ENCODE measurements at regions not wholly inside any gene's neighbourhood (a gene's known extent, or its start where the extent isn't known, plus 50 kb on each side); places are given as distances from the start of the nearest gene placed in this dataset.
A peak's percentile ranks its signal among the peaks of the same experiment; 100 is the strongest.
"Not testable (repeated sequence)": the region's sequence is repeated elsewhere in the genome, so short reads cannot be mapped to it uniquely, and the experiment has no call there.

GRCh38 chr4:30837861-30838260 is 117.7 kb downstream of the PCDH7 start:
- no peak for DNase-seq (ENCODE audit: low spot score)

GRCh38 chr4:30838331-30838730 is 118.2 kb downstream of the PCDH7 start:
- DNase-seq (ENCODE audit: low spot score), result no peak

- DNase-seq (ENCODE audit: low spot score), result no peak
Measured at GRCh38 chr4:30839583-30840520, 119.7 kb downstream of the PCDH7 start.

- DNase-seq (ENCODE audit: low spot score), result no peak
Measured at GRCh38 chr4:30840571-30840970, 120.4 kb downstream of the PCDH7 start.

GRCh38 chr4:30842142-30842541 is 122.0 kb downstream of the PCDH7 start:
- no peak for DNase-seq (ENCODE audit: low spot score)

- DNase-seq (ENCODE audit: low spot score), result no peak
Measured at GRCh38 chr4:30842689-30843088, 122.5 kb downstream of the PCDH7 start.

GRCh38 chr4:30844861-30845582 is 124.9 kb downstream of the PCDH7 start:
- DNase-seq (ENCODE audit: low spot score), result no peak

GRCh38 chr4:30847167-30847566 is 127.0 kb downstream of the PCDH7 start:
- peak; percentile 33 for DNase-seq (ENCODE audit: low spot score)

- DNase-seq (ENCODE audit: low spot score), result no peak
Measured at GRCh38 chr4:30847958-30848357, 127.8 kb downstream of the PCDH7 start.

GRCh38 chr4:30854531-30854930 is 134.4 kb downstream of the PCDH7 start:
- DNase-seq (ENCODE audit: low spot score), result no peak

- no peak for DNase-seq (ENCODE audit: low spot score)
Measured at GRCh38 chr4:30855232-30855631, 135.1 kb downstream of the PCDH7 start.

GRCh38 chr4:30856795-30857564 is 136.8 kb downstream of the PCDH7 start:
- DNase-seq (ENCODE audit: low spot score), result no peak

GRCh38 chr4:30860978-30861377 is 140.8 kb downstream of the PCDH7 start:
- no peak for DNase-seq (ENCODE audit: low spot score)

GRCh38 chr4:30862196-30862595 is 142.0 kb downstream of the PCDH7 start:
- DNase-seq (ENCODE audit: low spot score), result no peak

- no peak for DNase-seq (ENCODE audit: low spot score)
Measured at GRCh38 chr4:30863021-30863420, 142.9 kb downstream of the PCDH7 start.

GRCh38 chr4:30865691-30866090 is 145.5 kb downstream of the PCDH7 start:
- no peak for DNase-seq (ENCODE audit: low spot score)

- DNase-seq (ENCODE audit: low spot score), result no peak
Measured at GRCh38 chr4:30866346-30866745, 146.2 kb downstream of the PCDH7 start.

GRCh38 chr4:30866907-30867306 is 146.7 kb downstream of the PCDH7 start:
- no peak for DNase-seq (ENCODE audit: low spot score)

- no peak for DNase-seq (ENCODE audit: low spot score)
Measured at GRCh38 chr4:30867427-30867826, 147.3 kb downstream of the PCDH7 start.

GRCh38 chr4:30868111-30868895 is 148.1 kb downstream of the PCDH7 start:
- DNase-seq (ENCODE audit: low spot score), result no peak

GRCh38 chr4:30869387-30869786 is 149.2 kb downstream of the PCDH7 start:
- not testable (repeated sequence) for DNase-seq (ENCODE audit: low spot score)

- no peak for DNase-seq (ENCODE audit: low spot score)
Measured at GRCh38 chr4:30870513-30870912, 150.3 kb downstream of the PCDH7 start.

Measured in iPS-NIHi11 (cell line).